HL-60 (cell line): ENCODE measurements at regions not wholly inside any gene's neighbourhood (a gene's known extent, or its start where the extent isn't known, plus 50 kb on each side); places are given as distances from the start of the nearest gene placed in this dataset.

Experiments used
- CTCF ChIP-seq: IDR thresholded peaks from one replicate; pipeline ENCODE4 v1.5.1; 2011; ENCODE audit warnings: low read length, control low read depth, inconsistent platforms; ENCODE audit not compliant: insufficient read depth
- GABPA ChIP-seq: IDR thresholded peaks from 2 replicates; pipeline ENCODE4 v1.6.1; 2012; ENCODE audit warnings: low read depth
- TF ChIP-seq, protein P1 (sequence below): IDR thresholded peaks from 2 replicates; pipeline ENCODE4 v1.6.1; 2012; ENCODE audit warnings: low read depth; ENCODE audit not compliant: insufficient replicate concordance

DNA sequence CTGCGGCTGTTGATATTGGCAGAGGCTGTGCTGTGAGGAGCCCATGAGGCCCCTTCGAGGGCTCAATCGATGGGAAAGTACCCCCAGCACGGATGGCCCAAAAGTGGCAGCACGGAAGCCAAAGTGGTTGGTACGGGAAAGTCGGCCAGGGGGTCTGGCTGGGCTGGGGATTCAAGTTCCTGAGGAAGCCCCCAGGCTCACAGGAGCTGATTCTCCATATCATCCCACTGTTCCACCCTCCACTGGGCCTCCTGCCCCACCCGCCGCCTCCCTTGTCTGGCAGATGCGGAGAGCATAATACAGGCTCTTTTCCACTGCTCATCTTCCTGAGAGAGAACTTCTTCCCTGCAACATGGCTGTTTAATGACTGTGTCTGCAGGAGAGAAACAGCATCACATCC is 217.8 kb upstream of the CST7 start:
- TF ChIP-seq, protein P1, sequence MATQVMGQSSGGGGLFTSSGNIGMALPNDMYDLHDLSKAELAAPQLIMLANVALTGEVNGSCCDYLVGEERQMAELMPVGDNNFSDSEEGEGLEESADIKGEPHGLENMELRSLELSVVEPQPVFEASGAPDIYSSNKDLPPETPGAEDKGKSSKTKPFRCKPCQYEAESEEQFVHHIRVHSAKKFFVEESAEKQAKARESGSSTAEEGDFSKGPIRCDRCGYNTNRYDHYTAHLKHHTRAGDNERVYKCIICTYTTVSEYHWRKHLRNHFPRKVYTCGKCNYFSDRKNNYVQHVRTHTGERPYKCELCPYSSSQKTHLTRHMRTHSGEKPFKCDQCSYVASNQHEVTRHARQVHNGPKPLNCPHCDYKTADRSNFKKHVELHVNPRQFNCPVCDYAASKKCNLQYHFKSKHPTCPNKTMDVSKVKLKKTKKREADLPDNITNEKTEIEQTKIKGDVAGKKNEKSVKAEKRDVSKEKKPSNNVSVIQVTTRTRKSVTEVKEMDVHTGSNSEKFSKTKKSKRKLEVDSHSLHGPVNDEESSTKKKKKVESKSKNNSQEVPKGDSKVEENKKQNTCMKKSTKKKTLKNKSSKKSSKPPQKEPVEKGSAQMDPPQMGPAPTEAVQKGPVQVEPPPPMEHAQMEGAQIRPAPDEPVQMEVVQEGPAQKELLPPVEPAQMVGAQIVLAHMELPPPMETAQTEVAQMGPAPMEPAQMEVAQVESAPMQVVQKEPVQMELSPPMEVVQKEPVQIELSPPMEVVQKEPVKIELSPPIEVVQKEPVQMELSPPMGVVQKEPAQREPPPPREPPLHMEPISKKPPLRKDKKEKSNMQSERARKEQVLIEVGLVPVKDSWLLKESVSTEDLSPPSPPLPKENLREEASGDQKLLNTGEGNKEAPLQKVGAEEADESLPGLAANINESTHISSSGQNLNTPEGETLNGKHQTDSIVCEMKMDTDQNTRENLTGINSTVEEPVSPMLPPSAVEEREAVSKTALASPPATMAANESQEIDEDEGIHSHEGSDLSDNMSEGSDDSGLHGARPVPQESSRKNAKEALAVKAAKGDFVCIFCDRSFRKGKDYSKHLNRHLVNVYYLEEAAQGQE = no peak
- TF ChIP-seq CTCF (no peak), GABPA (no peak)
